NCI-H1092 treated with DMSO at 0.1 percent for 48 hours (cell line): ENCODE measurements at regions not wholly inside any gene's neighbourhood (a gene's known extent, or its start where the extent isn't known, plus 50 kb on each side); places are given as distances from the start of the nearest gene placed in this dataset.

Source experiments
- DNase-seq: peaks from one replicate; lab custom pipeline; 2025; lab: John Stamatoyannopoulos, UW

DNA sequence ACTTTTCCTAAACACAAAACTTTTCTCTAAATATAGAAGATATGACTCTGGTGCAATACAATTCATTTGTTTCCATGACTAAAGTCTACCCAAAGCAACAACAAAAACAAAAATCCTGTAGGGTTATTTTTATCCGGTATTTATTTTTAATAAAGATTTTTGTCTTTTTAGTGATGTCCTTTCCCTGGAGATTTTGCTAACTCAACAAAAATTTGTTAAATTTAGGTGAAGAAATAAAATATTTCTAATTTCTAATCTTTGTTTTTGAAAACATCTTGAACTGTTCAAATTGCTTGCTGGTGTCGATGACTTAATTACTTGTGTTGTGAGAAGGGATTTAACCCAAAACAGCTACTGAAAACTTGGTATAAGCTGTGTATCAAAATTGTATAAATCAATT lies 741.8 kb downstream of the HDGFL1 start:
- no peak for DNase-seq

DNA sequence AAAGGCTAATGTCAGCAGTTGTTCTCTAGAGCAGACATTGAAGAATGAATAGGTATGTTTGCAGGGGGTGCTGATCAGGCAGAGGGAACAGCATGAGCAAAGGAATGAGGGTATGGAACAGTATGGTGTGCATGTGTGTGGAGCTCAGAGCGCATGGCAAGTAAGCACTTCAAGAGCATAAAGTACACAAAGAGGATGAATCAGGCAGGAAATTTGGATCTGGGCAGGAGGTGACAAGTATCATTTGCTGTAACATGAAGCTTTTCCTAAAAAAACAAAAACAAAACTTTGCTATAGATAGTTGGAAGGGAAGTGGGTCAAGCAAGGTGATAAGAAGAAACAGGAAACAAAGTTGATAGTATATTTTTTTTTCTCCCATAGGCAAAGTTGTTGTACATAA lies 746.8 kb downstream of the HDGFL1 start:
- no peak for DNase-seq

DNA sequence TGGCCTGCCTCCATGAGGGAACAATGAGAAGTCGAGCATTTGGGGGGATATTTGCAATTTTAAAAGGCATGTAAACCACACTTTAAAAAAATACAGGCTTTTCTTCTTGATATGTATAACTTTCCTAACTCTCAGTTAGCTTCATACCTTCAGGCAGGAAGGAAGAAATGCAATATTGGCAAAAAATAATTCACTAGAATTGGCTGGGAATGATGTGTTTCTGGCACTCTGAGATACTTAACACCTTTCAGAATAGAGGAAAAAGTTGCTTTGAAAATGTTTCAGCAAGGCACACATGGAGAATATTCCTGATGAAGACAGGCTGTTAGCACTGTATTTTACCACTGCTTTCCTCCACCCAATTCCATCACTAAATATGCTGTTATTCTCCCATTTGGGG lies 747.6 kb downstream of the HDGFL1 start:
- no peak for DNase-seq

DNA sequence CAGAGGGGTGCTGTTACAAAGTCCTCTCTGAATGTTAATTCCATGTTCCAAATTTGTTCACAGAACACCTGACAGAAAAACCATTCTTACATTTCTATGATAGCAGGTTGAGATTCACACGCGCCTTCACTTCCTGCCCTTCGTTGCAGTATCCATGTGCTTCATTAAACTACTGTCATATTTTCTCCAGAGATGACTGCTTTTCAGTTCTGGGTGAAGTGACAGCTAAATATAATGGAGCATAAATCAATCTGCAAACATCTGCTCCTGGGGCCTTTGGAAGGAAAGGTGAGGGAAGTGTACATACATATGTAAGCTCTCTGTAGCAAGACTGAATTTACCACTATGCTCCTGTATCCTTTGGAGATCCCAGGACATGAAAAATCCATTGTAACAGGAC lies 750.2 kb downstream of the HDGFL1 start:
- DNase-seq = no peak

DNA sequence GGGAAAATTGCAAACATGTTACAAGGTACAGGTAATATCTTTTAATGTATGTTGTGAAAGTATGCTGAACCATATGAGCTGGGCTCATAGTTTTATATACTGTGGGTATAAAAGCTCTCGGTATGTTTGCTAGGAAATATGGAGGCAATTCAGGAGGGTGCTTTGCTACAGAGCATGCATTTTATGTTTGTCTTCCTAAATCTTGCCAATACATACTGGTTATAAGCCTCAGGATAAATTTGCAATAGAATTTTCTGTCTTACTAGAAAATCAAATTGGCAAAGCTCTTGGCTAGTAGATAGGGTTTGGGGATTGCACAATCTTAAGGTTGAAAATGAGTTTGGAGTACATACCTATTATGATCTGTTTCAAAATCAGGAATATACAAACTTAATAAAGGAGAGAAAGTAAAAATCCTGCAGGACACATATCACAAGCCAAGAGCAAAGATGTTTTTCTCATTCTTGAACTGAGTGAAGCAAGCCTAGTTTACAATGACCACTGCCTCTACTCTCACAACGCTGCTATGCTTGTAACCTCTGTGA lies 751.2 kb downstream of the HDGFL1 start:
- no peak for DNase-seq

DNA sequence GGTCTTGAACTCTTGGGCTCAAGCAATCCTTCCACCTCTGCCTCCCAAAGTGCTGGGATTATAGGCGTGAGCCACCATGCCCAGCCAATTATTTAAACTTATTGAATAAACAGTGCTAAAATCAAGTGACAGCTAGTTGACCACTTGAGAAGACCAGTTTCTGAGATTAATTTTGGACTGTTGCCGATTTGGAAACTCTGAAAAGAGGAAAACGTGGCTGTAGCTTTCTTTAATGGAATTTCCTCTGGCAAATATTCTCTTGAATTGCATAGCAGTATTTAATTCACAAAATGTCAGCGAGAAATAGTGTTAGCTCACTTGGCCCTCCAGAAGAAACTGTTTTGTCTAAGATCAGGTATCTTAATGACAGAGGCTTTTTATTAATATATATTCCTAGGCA lies 754.5 kb downstream of the HDGFL1 start:
- DNase-seq = no peak

DNA sequence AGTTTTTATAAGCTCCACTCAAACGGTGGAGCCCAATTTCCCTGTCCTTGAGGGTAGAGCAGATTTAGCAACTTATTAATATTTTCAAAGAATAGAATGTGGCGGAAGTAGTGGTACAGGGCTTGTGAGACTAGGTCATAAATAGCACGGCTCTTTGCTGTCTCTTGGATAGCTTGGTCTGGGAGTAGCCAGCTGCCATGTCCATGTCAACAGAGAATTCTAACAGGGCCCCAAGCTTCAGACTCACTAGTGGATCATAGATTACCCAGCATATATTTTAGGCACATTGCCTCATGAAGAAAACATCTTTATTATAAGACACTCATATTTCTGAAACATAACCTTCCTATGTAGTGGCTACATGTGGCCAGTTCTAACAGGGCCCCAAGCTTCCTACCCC lies 755.7 kb downstream of the HDGFL1 start:
- DNase-seq = no peak

DNA sequence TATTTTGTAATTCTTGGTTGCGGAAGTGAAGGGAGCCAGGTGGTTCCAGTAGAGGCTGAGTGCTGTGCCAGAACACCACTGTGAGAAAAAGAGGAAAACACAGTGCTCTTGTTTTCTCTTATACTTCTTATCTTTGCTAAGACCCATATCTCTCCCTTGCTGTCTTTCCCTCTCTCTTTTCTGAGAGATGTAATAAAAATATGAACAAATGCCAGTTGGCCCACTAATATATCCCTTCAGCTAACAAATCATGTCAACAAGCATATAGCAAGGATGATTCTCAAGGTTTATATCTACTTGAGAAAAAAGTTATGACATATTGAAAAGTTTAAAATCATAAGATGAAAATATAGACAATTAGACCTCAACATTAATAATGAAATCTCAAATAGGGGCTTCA lies 758.3 kb downstream of the HDGFL1 start:
- DNase-seq = no peak

DNA sequence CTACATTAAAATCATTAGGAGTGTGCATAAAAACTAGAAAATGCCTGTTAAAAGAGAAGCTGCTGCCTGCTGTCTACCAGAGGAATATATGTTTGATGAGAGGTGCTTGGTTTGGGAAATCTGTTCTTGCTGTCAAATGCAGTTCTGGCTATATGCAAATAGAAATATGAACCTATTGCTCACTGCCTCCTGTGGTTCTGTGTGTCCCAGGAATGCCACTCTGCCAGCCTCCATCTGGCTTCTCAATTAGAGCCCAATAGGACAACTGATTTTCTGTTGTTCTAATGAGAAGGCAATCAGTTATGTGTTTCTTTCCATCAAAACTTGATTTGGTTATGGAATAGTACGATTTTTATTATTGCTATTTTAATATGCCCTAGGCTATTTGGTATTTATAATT lies 759.7 kb downstream of the HDGFL1 start:
- peak; percentile 29 for DNase-seq

DNA sequence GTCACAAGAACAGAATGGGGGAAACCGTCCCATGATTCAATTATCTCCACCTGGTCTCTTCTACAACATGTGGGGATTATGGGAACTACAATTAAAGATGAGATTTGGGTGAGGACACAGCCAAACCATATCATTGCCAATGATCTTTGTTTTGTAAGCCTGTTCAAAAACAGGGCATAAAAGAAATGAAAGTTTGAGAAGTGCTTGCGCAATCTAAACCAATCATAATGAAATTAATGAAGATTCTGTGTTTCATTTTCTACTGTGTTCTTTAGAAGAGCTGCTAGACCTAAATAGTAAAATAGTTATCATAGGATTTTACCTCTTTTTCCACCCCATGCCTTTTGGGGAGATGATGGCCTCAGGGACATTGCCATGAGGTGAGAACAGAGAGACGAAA lies 761.3 kb downstream of the HDGFL1 start:
- DNase-seq = no peak

DNA sequence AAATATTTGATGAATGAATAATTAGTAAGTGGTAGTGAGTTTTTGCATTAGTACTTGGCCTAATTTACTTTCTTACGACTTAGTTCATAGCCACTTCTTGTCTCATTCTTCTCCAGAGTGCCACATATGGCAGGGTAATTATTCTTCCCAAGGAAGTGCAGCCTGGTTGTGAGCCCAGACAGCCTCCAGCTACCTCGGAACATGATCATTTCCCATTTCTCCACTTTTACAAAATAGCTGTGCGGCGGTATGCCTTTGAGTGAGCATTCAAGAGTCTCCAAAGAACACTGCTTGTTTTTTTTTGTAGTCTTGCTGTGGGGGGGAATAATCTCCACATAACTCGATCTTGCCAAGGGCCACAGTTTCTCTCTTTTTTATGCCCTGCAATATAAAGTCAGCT lies 765.0 kb downstream of the HDGFL1 start:
- no peak for DNase-seq

DNA sequence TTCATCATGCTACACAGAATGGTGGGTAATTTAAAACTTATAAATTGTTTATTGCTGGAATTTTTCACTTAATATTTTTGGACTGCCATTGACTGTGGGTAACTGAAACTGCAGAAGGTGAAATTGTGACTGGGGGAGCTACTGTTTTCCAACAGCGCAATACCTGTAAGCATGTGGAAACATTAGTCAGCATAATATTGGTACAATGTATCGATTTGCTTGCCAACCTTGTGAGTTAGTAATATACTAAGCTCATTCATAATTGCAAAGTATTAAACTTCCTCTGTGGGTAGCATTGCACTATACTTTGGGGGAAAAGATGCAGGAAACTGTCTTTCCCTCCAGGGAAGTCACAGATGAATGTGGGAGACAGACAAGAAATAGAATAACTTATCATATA lies 766.5 kb downstream of the HDGFL1 start:
- no peak for DNase-seq

DNA sequence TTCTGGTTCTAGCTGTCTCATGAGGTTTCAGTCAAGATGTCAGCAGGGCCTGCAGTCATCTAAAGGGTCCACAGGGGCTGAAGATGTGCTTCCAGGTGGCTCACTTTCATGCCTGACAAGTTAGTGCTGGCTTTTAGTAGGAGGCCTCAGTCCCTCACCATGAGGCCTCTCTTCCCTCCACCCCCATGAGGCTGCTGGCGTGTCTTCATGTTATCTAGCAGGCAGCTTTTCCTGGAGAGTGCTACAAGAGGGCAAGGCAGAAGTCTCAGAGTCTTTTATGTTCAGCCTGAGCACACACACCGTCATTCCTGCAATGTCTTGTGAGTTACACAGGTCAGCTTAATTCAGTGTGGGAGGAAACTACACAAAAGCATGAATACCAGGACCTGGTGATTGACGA lies 769.9 kb downstream of the HDGFL1 start:
- DNase-seq = no peak

DNA sequence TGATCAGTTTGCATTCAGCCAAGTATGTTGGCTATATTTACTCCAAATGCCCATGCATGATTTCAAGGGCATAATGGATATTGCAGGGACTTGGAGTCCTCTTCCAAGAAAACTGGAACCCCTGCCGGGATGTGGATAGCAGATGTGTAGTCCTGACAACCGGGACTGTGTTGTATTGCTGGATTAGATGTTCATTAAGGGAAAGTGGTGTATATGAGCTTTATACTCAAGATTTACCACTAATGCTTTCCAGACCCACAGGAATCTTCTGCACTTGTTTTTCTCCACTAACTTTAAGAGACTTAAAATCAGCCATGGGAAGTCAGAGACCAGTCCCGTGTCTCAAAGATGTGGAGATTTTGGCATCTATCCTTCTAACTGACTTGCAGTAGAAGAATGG lies 770.9 kb downstream of the HDGFL1 start:
- DNase-seq = no peak

DNA sequence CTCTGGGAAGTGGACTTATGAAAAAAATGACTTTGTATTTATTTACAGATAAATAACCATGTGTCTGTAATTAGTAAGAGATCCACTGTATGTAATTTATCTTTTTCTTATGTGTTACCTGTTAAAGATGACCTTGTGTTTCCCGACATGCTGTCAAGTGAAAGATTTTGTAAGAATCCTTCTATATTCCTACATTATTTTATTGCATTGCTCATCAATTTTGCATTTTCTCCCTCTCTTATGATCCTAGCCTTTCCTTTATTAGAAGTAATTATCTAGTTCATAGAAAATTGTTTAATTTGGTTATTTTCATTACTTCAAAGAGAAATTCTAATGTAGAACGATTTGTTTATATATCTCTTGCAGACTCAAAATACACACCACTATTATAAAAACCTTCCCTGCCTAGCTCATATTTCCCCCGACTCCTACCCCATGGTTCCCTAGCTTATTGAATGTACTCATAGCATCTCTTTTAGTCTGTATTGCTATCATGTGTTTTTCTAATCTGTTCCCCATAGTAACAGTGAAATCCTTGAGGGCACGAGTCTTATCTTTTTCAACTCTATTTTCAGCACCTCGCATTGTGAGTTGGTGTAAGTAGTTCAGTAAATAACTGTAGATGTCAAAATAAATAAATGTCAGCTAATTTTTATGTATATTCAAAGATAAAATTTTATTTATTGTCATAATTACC lies 774.4 kb downstream of the HDGFL1 start:
- DNase-seq = no peak

DNA sequence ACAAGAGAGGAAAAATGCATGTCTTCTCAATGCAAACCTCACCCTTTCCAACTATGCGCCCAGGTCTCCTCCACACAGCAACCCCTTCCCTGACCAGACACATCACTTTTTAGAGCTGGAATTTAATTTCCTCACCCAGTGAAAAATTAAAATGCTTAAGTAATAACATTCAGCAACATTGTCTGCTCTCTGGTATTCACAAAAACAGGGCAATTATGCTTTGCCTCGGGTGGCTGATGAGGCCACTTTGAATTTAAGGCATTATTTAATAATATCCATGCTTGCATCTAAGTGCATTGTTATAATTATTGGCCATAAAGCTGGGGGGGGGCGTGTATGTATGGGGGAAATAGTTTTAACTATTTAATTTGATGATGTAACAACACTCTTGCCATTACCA lies 777.8 kb upstream of the NRSN1 start:
- DNase-seq = no peak

DNA sequence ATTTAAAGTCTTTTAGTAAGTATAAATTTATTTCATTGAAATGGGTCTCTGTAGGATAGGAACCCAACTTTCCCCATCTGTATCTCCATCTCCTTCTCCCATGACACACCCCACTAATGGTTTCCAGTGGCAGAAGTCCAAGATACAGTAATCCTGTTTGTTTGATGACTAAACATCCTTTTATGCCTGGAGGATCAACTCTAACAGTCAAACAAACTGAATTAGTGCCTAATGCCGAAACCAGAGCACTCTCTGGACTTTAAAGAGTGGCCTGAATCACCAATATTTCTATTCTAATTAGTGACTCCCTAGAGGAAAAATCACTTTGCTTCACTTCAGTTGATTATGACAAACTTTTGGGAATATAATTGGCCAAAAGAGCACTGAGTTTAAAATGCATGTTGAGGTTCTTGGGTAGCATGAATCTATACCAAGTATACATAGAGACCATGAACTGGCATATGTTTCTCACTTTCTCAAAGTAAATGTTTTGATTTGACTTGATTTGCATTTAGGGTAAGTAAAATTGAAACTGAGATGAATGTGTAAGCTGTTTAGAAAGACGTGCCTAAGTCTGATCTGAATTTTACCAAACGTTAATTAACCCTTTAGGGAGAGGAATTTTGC lies 776.4 kb upstream of the NRSN1 start:
- DNase-seq = peak; percentile 68

DNA sequence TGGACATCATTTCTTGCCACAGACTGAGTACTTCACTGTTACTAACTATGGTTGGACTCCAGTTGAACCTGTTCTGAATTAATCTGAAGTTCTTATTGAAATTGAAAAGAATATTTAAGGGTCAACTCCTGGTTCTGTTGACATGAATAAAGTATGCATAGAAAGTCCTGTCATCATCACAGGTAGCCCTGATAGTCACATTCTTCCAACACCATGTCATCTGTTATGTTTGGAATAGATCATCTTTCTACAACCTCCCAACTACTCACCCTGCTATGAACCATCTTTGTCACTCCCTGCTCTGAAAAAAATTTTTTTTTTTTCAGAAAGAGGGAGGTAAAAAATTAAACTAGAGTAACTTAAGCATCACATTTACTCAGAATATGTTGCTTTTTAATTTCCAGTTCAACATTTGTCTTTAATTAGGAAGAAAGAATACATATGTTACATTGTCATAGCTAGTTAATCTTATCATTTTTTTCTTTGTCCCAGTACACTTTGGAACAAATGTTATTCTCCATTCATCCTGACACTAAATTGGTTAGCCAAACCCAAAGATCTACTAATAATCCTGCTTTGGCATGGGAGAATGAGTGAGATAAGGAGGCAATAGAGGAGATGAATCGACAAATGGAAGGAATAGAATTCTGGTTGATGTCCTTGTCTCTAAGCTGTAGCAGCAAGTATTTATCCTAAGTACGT lies 775.1 kb upstream of the NRSN1 start:
- DNase-seq = no peak

DNA sequence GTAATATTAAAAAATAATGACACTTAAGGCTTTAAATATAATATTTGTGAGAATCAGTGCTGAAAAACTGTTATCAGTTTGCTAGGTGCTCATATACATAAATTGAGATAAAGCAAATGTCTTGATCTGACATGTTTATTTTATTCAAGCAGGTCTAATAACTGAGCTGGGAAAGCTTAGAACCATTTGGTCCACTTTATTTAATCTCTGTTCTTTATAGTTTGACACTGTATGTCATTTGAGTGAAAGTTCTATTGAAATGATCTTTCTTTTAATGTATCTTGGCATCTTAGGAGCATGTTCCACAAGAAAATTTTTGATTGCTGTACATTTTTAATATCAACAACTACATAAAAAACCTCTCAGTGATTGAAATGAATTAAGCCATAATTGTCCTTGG lies 772.0 kb upstream of the NRSN1 start:
- no peak for DNase-seq

DNA sequence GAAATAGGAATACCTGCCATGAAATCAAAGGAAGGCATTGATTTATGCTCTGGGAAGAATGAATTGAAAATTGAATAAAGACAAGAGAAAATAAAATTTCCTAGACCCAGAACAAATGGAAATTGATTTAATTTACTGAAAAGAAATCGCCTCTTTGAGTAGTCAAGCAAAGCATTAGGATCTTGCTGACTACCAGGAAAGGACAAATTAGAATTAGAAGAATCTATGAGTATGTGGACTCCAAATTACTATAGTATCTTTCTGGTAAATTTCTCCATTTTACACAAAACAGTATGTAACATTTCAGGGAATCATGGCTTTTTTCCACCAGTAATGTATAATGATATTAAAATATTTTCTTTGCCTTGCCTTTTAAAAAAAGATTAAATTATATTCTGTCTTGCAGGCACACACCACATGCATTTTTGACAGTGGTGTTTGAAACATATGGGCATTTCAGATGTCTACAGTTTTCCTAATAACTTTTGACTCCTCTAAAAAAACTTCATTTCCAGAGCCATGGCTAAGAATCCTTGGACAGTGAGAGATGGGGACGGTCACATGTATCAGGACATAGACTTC lies 768.7 kb upstream of the NRSN1 start:
- no peak for DNase-seq

DNA sequence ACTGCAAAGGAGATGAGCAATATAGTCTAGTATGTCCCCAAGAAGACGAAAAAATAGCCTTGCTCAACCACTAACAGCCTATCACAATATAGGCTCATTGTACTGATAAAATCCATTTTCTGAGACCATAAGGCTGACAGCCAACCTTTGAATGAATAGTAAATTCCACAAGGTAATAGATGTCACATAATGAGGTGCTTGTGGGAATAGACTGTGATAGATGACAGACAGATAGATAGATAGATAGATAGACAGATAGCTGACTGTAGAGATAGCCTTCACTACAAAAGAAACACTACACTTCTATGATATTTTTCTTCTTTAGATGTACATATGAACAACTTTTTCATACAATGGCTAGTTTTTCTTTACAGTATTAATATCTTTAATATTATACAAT lies 760.3 kb upstream of the NRSN1 start:
- DNase-seq = no peak

DNA sequence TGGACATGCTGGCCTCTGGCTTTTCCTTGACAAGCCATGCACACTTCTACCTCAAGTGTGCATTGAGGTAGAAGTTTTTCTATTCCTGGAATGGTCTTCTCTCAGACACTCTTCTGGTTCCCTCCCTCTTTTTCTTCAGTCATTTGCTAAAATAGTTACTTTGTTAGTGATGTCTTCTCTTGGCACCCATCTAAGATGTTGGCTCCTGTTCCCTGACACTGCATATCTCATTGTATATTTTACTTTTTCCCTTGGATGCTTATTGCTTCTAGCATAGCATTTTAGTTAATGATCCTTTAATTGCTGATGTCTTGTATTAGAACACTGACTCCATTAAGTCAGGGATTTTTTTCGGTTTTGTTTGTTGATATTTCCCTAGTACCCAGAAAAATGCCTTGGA lies 758.7 kb upstream of the NRSN1 start:
- DNase-seq = no peak

DNA sequence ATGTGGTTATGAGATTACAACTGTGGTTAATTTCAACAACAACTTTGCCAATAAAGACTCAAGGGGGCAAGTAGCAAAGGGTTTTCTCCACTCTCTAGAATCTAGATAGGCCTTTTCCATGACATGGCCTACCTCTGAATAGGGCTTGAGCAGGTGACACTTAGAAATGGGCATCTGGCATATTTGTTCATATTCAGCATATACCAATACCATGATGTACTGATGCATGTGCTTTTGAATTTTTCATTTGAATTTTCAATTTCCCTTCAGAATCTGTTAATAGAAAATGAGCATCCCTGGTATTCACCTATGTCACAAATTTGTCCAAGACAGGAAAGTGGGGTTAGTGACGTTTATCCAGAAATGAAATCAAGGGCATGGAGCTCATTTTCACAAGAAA lies 757.5 kb upstream of the NRSN1 start:
- no peak for DNase-seq
